ENCODE measurements at regions not wholly inside any gene's neighbourhood (a gene's known extent, or its start where the extent isn't known, plus 50 kb on each side); places are given as distances from the start of the nearest gene placed in this dataset.

- no peak overlapping the region for H3K4me3 ChIP-seq (ENCODE audit: low read depth, low read length)
- TF ChIP-seq CTCF (IDR thresholded peaks at IDR 0.05; ENCODE audit: low read depth, low read length, missing control alignments) = no peak
- no peak for DNase-seq (ENCODE audit: low read depth)
These were observed 174.4 kb upstream of the GALNT2 start for GRCh38 chr1:229892515-229893117.

DNA sequence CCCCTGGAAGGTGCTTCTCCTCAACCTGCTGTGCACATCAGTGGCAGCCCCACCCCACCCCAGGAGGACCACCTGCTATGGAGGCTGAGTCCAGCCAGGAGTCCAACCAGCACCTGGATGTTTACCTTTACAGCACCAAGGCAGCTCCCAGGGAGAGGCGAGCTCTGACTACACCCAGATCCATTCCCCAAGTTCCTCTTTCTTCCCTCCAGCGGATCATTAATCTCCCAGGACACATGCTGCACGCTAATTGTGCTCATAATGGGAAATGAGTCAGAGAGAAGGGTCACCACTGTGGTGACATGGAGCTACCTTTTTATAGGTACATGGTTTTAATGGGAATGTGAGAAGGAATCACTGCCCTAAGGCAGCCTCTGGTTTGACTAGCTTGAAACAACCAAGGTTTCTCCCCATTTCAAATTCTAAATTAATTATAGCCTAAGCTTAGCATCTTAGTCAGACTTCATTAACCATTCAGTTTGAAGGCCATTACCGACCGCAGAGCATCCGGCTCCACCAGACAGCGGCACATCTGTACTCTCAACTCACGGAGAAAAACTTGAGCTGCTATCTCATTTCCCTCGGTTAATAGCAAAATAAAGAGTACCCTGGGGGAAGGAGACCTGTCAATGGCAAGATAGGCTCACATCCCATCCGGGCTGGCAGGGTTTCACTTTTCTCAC is 173.1 kb upstream of the GALNT2 start:
- DNase-seq (ENCODE audit: low read depth) = no peak
- H3K4me3 ChIP-seq (ENCODE audit: low read depth, low read length) = no peak overlapping the region
- no peak for TF ChIP-seq CTCF (IDR thresholded peaks at IDR 0.05; ENCODE audit: low read depth, low read length, missing control alignments)

GRCh38 chr1:229894532-229894931 is 172.5 kb upstream of the GALNT2 start:
- no peak for DNase-seq (ENCODE audit: low read depth)
- no peak for TF ChIP-seq CTCF (IDR thresholded peaks at IDR 0.05; ENCODE audit: low read depth, low read length, missing control alignments)
- H3K4me3 ChIP-seq (ENCODE audit: low read depth, low read length) = no peak overlapping the region

- no peak overlapping the region for H3K4me3 ChIP-seq (ENCODE audit: low read depth, low read length)
- TF ChIP-seq CTCF (IDR thresholded peaks at IDR 0.05; ENCODE audit: low read depth, low read length, missing control alignments) = no peak
- no peak for DNase-seq (ENCODE audit: low read depth)
These were observed 171.4 kb upstream of the GALNT2 start for GRCh38 chr1:229895605-229896004.

DNA sequence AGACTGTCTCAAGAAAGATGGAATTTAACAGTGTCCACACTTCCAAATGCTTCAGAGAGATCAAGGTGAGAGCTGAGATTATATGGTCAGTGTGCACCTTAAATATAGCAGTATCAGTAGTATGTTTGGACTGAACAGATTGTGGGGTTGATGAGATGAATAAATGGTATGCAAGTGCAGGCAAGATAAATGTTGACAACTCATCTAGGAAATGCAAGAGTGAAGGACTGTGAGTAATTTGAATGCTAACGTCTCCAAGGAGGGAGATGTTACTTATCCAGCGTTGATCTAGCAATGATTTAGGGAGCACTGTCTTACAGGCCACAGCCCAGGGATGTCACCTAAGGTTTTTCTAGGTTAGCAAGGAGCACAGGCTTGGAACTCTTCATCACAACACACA is 170.7 kb upstream of the GALNT2 start:
- TF ChIP-seq CTCF (IDR thresholded peaks at IDR 0.05; ENCODE audit: low read depth, low read length, missing control alignments) = no peak
- DNase-seq (ENCODE audit: low read depth) = no peak

GRCh38 chr1:229896861-229897260 is 170.2 kb upstream of the GALNT2 start:
- TF ChIP-seq CTCF (IDR thresholded peaks at IDR 0.05; ENCODE audit: low read depth, low read length, missing control alignments) = no peak
- H3K4me3 ChIP-seq (ENCODE audit: low read depth, low read length) = no peak overlapping the region

More for the DNA sequence above, 170.7 kb upstream of the GALNT2 start:
- no peak overlapping the region for H3K4me3 ChIP-seq (ENCODE audit: low read depth, low read length)

DNA sequence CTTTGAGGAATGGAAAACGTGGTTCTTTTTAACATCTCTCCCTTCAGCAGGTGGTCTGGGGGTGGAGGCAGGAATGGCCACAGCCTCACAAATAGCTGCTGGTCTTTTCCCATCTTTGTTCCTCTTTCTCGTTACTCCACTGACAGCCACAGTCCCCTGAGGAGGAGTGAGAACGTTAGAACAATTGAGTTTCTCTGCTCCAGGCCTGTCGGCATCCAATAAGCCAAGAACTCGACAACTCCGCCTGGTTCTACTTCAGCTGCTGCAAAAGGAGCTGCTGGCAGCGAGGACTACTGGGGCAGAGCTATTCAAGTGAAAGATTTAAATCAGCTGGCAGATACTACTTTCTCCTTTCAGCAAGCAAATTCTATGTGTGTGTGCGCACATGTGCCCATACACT is 169.5 kb upstream of the GALNT2 start:
- DNase-seq (ENCODE audit: low read depth) = no peak
- no peak for TF ChIP-seq CTCF (IDR thresholded peaks at IDR 0.05; ENCODE audit: low read depth, low read length, missing control alignments)
- no peak overlapping the region for H3K4me3 ChIP-seq (ENCODE audit: low read depth, low read length)

More at GRCh38 chr1:229896861-229897260, 170.2 kb upstream of the GALNT2 start:
- DNase-seq (ENCODE audit: low read depth) = no peak

Measured in GM12864 (cell line).